HEK293 (cell line): ENCODE measurements at regions not wholly inside any gene's neighbourhood (a gene's known extent, or its start where the extent isn't known, plus 50 kb on each side); places are given as distances from the start of the nearest gene placed in this dataset.

Source experiments
- CTCF ChIA-PET: fragments of 350-600 bp; formaldehyde crosslinking; extraction: SDS; loops from one replicate; lab custom pipeline; 2021; ENCODE audit warnings: antibody characterized with exemption; lab: Yijun Ruan, JAX
- POLR2A ChIA-PET: fragments of 300-600 bp; formaldehyde crosslinking; extraction: SDS; loops from one replicate; lab custom pipeline; 2020; ENCODE audit warnings: antibody characterized with exemption, inconsistent platforms; lab: Yijun Ruan, JAX
- H3K27ac ChIP-seq: fragments of 200-500 bp; sonication (Bioruptor generic); 2 replicates; pipeline ENCODE4 v1.5.1; 2014; ENCODE audit warnings: low read depth, low read length, control low read depth, inconsistent platforms; ENCODE audit errors: extremely low read depth
- H3K36me3 ChIP-seq, 2 experiments: fragments of 200-500 bp in 1 of 2; sonication (Bioruptor generic) in 1 of 2; 1 replicate in 1 of 2; 2 replicates in 1 of 2; pipeline ENCODE4 v1.5.1; 2014 to 2017; ENCODE audit warnings: inconsistent platforms in 2 of 2, low read length in 2 of 2; ENCODE audit not compliant: control insufficient read depth in 2 of 2, insufficient read depth in 1 of 2
- H3K4me1 ChIP-seq: fragments of 200-500 bp; sonication (Bioruptor generic); 2 replicates; pipeline ENCODE4 v1.5.1; 2014; ENCODE audit warnings: mild to moderate bottlenecking, low read length, inconsistent platforms; ENCODE audit not compliant: control insufficient read depth, insufficient read depth
- H3K4me3 ChIP-seq: 2 replicates; pipeline ENCODE4 v1.5.1; 2011; ENCODE audit warnings: low read depth, mild to moderate bottlenecking, control low read depth, low read length, moderate library complexity
- H3K9me3 ChIP-seq: fragments of 200-500 bp; sonication (Bioruptor generic); 2 replicates; pipeline ENCODE4 v1.5.1; 2014; ENCODE audit warnings: low read depth, low read length, inconsistent platforms; ENCODE audit not compliant: control insufficient read depth, insufficient read depth
- FEZF1 ChIP-seq: fragments of 450-650 bp; formaldehyde crosslinking; IDR thresholded peaks from 2 replicates; pipeline ENCODE4 v1.5.1; 2016; ENCODE audit warnings: missing biosample characterization, missing genetic modification characterization
- HOXA7 ChIP-seq: sonication (generic); formaldehyde crosslinking; IDR thresholded peaks from 2 replicates; pipeline ENCODE4 v1.8.1; 2022; ENCODE audit warnings: missing genetic modification reagents, borderline replicate concordance
- MEIS1 ChIP-seq: sonication (generic); formaldehyde crosslinking; IDR thresholded peaks from 2 replicates; pipeline ENCODE4 v1.8.1; 2022; ENCODE audit warnings: missing genetic modification reagents, mild to moderate bottlenecking, borderline replicate concordance
- MYNN ChIP-seq: fragments of 450-650 bp; formaldehyde crosslinking; IDR thresholded peaks from 2 replicates; pipeline ENCODE4 v1.5.1; 2016; ENCODE audit warnings: missing biosample characterization, missing genetic modification characterization, borderline replicate concordance
- MZF1 ChIP-seq: fragments of 450-650 bp; formaldehyde crosslinking; IDR thresholded peaks from 2 replicates; pipeline ENCODE4 v1.5.1; 2017; ENCODE audit warnings: missing biosample characterization, missing genetic modification characterization, borderline replicate concordance
- OSR2 ChIP-seq: fragments of 450-650 bp; formaldehyde crosslinking; IDR thresholded peaks from 2 replicates; pipeline ENCODE4 v1.5.1; 2016; ENCODE audit warnings: missing biosample characterization, missing genetic modification characterization
- OVOL3 ChIP-seq: fragments of 450-650 bp; formaldehyde crosslinking; IDR thresholded peaks from 2 replicates; pipeline ENCODE4 v1.5.1; 2016; ENCODE audit warnings: missing biosample characterization, missing genetic modification characterization
- PRDM6 ChIP-seq: fragments of 450-650 bp; formaldehyde crosslinking; IDR thresholded peaks from 2 replicates; pipeline ENCODE4 v1.5.1; 2017; ENCODE audit warnings: missing biosample characterization, missing genetic modification characterization
- YY1 ChIP-seq: fragments of 450-650 bp; formaldehyde crosslinking; IDR thresholded peaks from 2 replicates; pipeline ENCODE4 v1.5.1; 2018; ENCODE audit warnings: missing biosample characterization, missing genetic modification characterization
- ZBTB21 ChIP-seq: fragments of 450-650 bp; formaldehyde crosslinking; IDR thresholded peaks from 2 replicates; pipeline ENCODE4 v1.5.1; 2017; ENCODE audit warnings: missing biosample characterization, missing genetic modification characterization
- ZBTB49 ChIP-seq: fragments of 450-650 bp; formaldehyde crosslinking; IDR thresholded peaks from 2 replicates; pipeline ENCODE4 v1.5.1; 2016; ENCODE audit warnings: missing biosample characterization, missing genetic modification characterization, low read depth
- ZBTB6 ChIP-seq: fragments of 450-650 bp; formaldehyde crosslinking; IDR thresholded peaks from 2 replicates; pipeline ENCODE4 v1.5.1; 2017; ENCODE audit warnings: missing biosample characterization, missing genetic modification characterization
- ZEB2 ChIP-seq: fragments of 450-650 bp; formaldehyde crosslinking; IDR thresholded peaks from 2 replicates; pipeline ENCODE4 v1.5.1; 2016; ENCODE audit warnings: missing biosample characterization, missing genetic modification characterization
- ZNF10 ChIP-seq: fragments of 450-650 bp; formaldehyde crosslinking; IDR thresholded peaks from 2 replicates; pipeline ENCODE4 v1.5.1; 2017; ENCODE audit warnings: missing biosample characterization, missing genetic modification characterization
- ZNF114 ChIP-seq: fragments of 450-650 bp; formaldehyde crosslinking; IDR thresholded peaks from 2 replicates; pipeline ENCODE4 v1.5.0; 2017; ENCODE audit warnings: missing biosample characterization, missing genetic modification characterization
- ZNF155 ChIP-seq: fragments of 450-650 bp; formaldehyde crosslinking; IDR thresholded peaks from 2 replicates; pipeline ENCODE4 v1.5.1; 2016; ENCODE audit warnings: missing biosample characterization, missing genetic modification characterization
- ZNF16 ChIP-seq: fragments of 450-650 bp; formaldehyde crosslinking; IDR thresholded peaks from 2 replicates; pipeline ENCODE4 v1.5.1; 2016; ENCODE audit warnings: low read depth, missing biosample characterization, missing genetic modification characterization
- ZNF169 ChIP-seq: fragments of 450-650 bp; formaldehyde crosslinking; IDR thresholded peaks from 2 replicates; pipeline ENCODE4 v1.5.1; 2016; ENCODE audit warnings: missing biosample characterization, missing genetic modification characterization
- ZNF18 ChIP-seq: fragments of 450-650 bp; formaldehyde crosslinking; IDR thresholded peaks from 2 replicates; pipeline ENCODE4 v1.5.1; 2016; ENCODE audit warnings: missing biosample characterization, missing genetic modification characterization
- ZNF19 ChIP-seq: fragments of 450-650 bp; formaldehyde crosslinking; IDR thresholded peaks from 2 replicates; pipeline ENCODE4; 2016; ENCODE audit warnings: missing biosample characterization, missing genetic modification characterization, low read depth
- ZNF2 ChIP-seq: fragments of 450-650 bp; formaldehyde crosslinking; IDR thresholded peaks from 2 replicates; pipeline ENCODE4 v1.5.1; 2016; ENCODE audit warnings: missing biosample characterization, missing genetic modification characterization
- ZNF266 ChIP-seq: fragments of 450-650 bp; formaldehyde crosslinking; IDR thresholded peaks from 2 replicates; pipeline ENCODE4 v1.5.1; 2016; ENCODE audit warnings: missing biosample characterization, missing genetic modification characterization, low read depth
- ZNF302 ChIP-seq: fragments of 450-650 bp; formaldehyde crosslinking; IDR thresholded peaks from 2 replicates; pipeline ENCODE4 v1.5.1; 2016; ENCODE audit warnings: missing biosample characterization, missing genetic modification characterization, low read depth
- ZNF350 ChIP-seq: fragments of 450-650 bp; formaldehyde crosslinking; IDR thresholded peaks from 2 replicates; pipeline ENCODE4 v1.5.0; 2017; ENCODE audit warnings: missing biosample characterization, mild to moderate bottlenecking, missing genetic modification characterization
- ZNF366 ChIP-seq: fragments of 450-650 bp; formaldehyde crosslinking; conservative IDR thresholded peaks from 2 replicates; pipeline ENCODE4 v1.5.1; 2016; ENCODE audit warnings: missing biosample characterization, missing genetic modification characterization
- ZNF37A ChIP-seq: fragments of 450-650 bp; IDR thresholded peaks from 2 replicates; pipeline ENCODE4 v1.5.1; 2018; ENCODE audit warnings: missing biosample characterization, missing genetic modification characterization
- ZNF513 ChIP-seq: fragments of 450-650 bp; IDR thresholded peaks from 2 replicates; pipeline ENCODE4 v1.5.1; 2018; ENCODE audit warnings: missing biosample characterization, missing genetic modification characterization
- ZNF560 ChIP-seq: fragments of 450-650 bp; formaldehyde crosslinking; IDR thresholded peaks from 2 replicates; pipeline ENCODE4 v1.5.1; 2017; ENCODE audit warnings: missing biosample characterization, missing genetic modification characterization, borderline replicate concordance
- ZNF561 ChIP-seq: fragments of 450-650 bp; IDR thresholded peaks from 2 replicates; pipeline ENCODE4 v1.5.1; 2018; ENCODE audit warnings: missing biosample characterization, missing genetic modification characterization, borderline replicate concordance

GRCh38 chr18:73212442-73212841 lies 344.7 kb upstream of the NETO1 start:
- Histone ChIP-seq H3K4me3 (no peak overlapping the region), H3K36me3 (no peaks in the 10 kb centered on the region), H3K9me3 (no peaks in the 10 kb centered on the region), H3K27ac (no peak overlapping the region), H3K4me1 (no peaks in the 10 kb centered on the region)
- no peak for TF ChIP-seq ZNF266 (tag by site-specific recombination)
- TF ChIP-seq ZNF18 (tag by site-specific recombination) = no peak
- TF ChIP-seq ZNF561 (tag by site-specific recombination) = no peak
- TF ChIP-seq ZEB2 (tag by site-specific recombination) = no peak
- TF ChIP-seq OVOL3 = no peak
- no peak for TF ChIP-seq ZBTB6 (tag by site-specific recombination)
- no peak for TF ChIP-seq FEZF1 (tag by site-specific recombination)
- TF ChIP-seq ZNF155 = no peak
- no peak for TF ChIP-seq ZNF19 (tag by site-specific recombination)
- TF ChIP-seq ZBTB21 (tag by site-specific recombination) = no peak
- TF ChIP-seq MYNN (tag by site-specific recombination) = no peak
- TF ChIP-seq ZNF16 = no peak
- TF ChIP-seq ZNF169 (tag by site-specific recombination) = no peak
- no peak for TF ChIP-seq PRDM6
- no peak for TF ChIP-seq MZF1 (tag by site-specific recombination)
- no peak for TF ChIP-seq ZNF10 (tag by site-specific recombination)
- TF ChIP-seq ZNF366 (tag by site-specific recombination) = no peak
- TF ChIP-seq YY1 (tag by site-specific recombination) = no peak
- TF ChIP-seq ZNF560 = no peak
- POLR2A ChIA-PET = no interaction called here
- CTCF ChIA-PET = interaction anchor here (0.7 kb wide), 1 partner anchor 642 kb away, joined by 5 read pairs; no protein-coding TSS in a partner anchor

GRCh38 chr18:73201940-73202339 lies 334.2 kb upstream of the NETO1 start:
- POLR2A ChIA-PET = no interaction called here
- H3K4me3 ChIP-seq = no peak overlapping the region
- H3K36me3 ChIP-seq = no peaks in the 10 kb centered on the region
- H3K27ac ChIP-seq = no peak overlapping the region
- CTCF ChIA-PET = no interaction called here
- TF ChIP-seq ZNF114 (tag by site-specific recombination) (no peak), HOXA7 (CRISPR knock-in tag) (no peak), ZNF302 (no peak), ZBTB6 (tag by site-specific recombination) (no peak), ZBTB49 (tag by site-specific recombination) (no peak), ZNF513 (tag by site-specific recombination) (no peak), MEIS1 (CRISPR knock-in tag) (no peak), ZNF350 (tag by site-specific recombination) (no peak), OSR2 (tag by site-specific recombination) (no peak), ZNF37A (tag by site-specific recombination) (no peak), ZNF2 (tag by site-specific recombination) (no peak)
- no peaks in the 10 kb centered on the region for H3K9me3 ChIP-seq
- no peaks in the 10 kb centered on the region for H3K4me1 ChIP-seq
